KMS-11 (cell line): ENCODE measurements at regions not wholly inside any gene's neighbourhood (a gene's known extent, or its start where the extent isn't known, plus 50 kb on each side); places are given as distances from the start of the nearest gene placed in this dataset.

ENCODE experiments used
- H2AFZ ChIP-seq: fragments of 200-600 bp; sonication (generic); 2 replicates; pipeline ENCODE4 v1.6.1; 2016; ENCODE audit warnings: antibody characterized with exemption, mixed run types, low read depth
- H3K27ac ChIP-seq: fragments of 200-600 bp; sonication (generic); 2 replicates; pipeline ENCODE4 v1.6.1; 2016; ENCODE audit warnings: mild to moderate bottlenecking, mixed run types
- H3K27me3 ChIP-seq: fragments of 200-600 bp; sonication (generic); 2 replicates; pipeline ENCODE4 v1.6.1; 2017; ENCODE audit warnings: mild to moderate bottlenecking, low read depth, mixed run types, moderate library complexity; ENCODE audit not compliant: insufficient read depth
- H3K36me3 ChIP-seq: fragments of 200-600 bp; sonication (generic); 2 replicates; pipeline ENCODE4 v1.6.1; 2017; ENCODE audit warnings: mild to moderate bottlenecking, mixed run types; ENCODE audit not compliant: insufficient read depth
- H3K4me1 ChIP-seq: fragments of 200-600 bp; sonication (generic); 2 replicates; pipeline ENCODE4 v1.6.1; 2016; ENCODE audit warnings: mild to moderate bottlenecking, low read depth, mixed run types; ENCODE audit not compliant: poor library complexity, severe bottlenecking
- H3K4me2 ChIP-seq: fragments of 200-600 bp; sonication (generic); 2 replicates; pipeline ENCODE4 v1.7.0; 2016; ENCODE audit warnings: mild to moderate bottlenecking, mixed run types
- H3K4me3 ChIP-seq: fragments of 200-600 bp; sonication (generic); IDR thresholded peaks from 2 replicates; pipeline ENCODE4 v1.6.1; 2017; ENCODE audit warnings: low read depth, low read length, mixed read lengths; ENCODE audit not compliant: insufficient read depth
- H3K79me2 ChIP-seq: fragments of 200-600 bp; sonication (generic); 2 replicates; pipeline ENCODE4 v1.6.1; 2016; ENCODE audit warnings: low read depth, mixed run types; ENCODE audit not compliant: insufficient read depth
- H3K9ac ChIP-seq: fragments of 200-600 bp; sonication (generic); 2 replicates; pipeline ENCODE4 v1.6.1; 2016; ENCODE audit warnings: mild to moderate bottlenecking, mixed run types
- H4K20me1 ChIP-seq: fragments of 200-600 bp; sonication (generic); 2 replicates; pipeline ENCODE4 v1.6.1; 2016; ENCODE audit warnings: mild to moderate bottlenecking, mixed run types; ENCODE audit not compliant: insufficient read depth
- TF ChIP-seq, protein P1 (sequence below): fragments of 200-600 bp; sonication (generic); conservative IDR thresholded peaks from 2 replicates; pipeline ENCODE4 v1.6.1; 2017; ENCODE audit warnings: low read depth, mild to moderate bottlenecking, antibody characterized with exemption, low read length, moderate library complexity, mixed read lengths

DNA sequence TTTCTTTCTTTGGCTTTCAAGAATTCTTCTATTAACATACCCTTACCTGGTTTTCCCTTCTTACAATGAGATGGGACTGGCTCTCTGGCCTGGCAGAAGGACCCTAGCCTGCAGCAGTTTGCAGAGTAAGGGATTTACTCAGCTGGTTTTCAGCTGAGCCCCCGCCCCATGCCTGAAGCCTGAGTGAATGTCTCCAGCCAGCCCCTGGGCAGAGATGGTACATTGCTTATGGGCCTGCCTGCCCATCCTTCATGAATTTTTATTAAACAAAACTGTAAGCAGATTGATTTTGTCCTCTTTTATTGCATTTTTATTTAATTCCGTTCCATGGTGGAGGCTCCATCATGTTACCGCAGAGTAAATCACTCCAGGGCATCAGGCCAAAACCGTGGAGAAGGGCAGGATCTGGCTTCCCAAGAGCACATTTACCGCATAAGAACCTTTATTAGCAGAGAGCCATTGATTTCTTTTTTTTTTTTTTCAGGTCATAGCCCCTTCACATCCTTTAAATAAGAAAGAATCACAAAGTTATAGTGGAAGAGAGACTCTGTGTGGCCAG, 316.2 kb downstream of the DHX35 start:
- no peak overlapping the region for H3K4me3 ChIP-seq
- H2AFZ ChIP-seq: no peak overlapping the region
- no peak overlapping the region for H3K27ac ChIP-seq
- TF ChIP-seq, protein P1, sequence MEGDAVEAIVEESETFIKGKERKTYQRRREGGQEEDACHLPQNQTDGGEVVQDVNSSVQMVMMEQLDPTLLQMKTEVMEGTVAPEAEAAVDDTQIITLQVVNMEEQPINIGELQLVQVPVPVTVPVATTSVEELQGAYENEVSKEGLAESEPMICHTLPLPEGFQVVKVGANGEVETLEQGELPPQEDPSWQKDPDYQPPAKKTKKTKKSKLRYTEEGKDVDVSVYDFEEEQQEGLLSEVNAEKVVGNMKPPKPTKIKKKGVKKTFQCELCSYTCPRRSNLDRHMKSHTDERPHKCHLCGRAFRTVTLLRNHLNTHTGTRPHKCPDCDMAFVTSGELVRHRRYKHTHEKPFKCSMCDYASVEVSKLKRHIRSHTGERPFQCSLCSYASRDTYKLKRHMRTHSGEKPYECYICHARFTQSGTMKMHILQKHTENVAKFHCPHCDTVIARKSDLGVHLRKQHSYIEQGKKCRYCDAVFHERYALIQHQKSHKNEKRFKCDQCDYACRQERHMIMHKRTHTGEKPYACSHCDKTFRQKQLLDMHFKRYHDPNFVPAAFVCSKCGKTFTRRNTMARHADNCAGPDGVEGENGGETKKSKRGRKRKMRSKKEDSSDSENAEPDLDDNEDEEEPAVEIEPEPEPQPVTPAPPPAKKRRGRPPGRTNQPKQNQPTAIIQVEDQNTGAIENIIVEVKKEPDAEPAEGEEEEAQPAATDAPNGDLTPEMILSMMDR: no peak
- H3K4me2 ChIP-seq: no peak overlapping the region
- no peaks in the 10 kb centered on the region for H3K27me3 ChIP-seq
- H4K20me1 ChIP-seq: no peaks in the 10 kb centered on the region
- no peaks in the 10 kb centered on the region for H3K4me1 ChIP-seq
- H3K36me3 ChIP-seq: no peaks in the 10 kb centered on the region
- no peaks in the 10 kb centered on the region for H3K79me2 ChIP-seq
- H3K9ac ChIP-seq: no peak overlapping the region

DNA sequence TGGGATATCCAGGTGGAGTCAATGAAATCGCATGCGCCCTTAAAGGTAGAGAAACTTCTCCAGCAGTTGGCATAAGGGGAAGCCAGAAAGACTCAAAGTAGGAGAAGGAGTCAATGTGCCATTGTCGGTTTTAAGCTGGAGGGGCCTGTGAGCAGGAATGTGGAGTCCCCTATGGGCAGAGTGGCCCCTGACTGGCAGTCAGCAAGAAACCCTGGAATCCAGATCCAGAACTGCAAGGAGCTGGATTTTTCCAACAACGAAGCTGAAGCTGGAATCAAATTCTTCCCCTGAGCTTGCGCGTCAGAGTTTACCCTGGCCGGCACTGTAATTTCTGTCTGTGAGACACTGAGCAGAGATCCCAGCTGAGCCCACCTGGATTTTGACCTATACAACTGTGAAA, 315.0 kb downstream of the DHX35 start:
- Histone ChIP-seq H3K27me3 (no peaks in the 10 kb centered on the region), H4K20me1 (no peaks in the 10 kb centered on the region), H3K4me1 (no peaks in the 10 kb centered on the region), H3K4me3 (no peak overlapping the region), H3K4me2 (no peak overlapping the region), H3K9ac (no peak overlapping the region), H3K79me2 (no peaks in the 10 kb centered on the region), H3K27ac (no peak overlapping the region), H3K36me3 (no peaks in the 10 kb centered on the region), H2AFZ (no peak overlapping the region)
- TF ChIP-seq, protein P1: no peak

DNA sequence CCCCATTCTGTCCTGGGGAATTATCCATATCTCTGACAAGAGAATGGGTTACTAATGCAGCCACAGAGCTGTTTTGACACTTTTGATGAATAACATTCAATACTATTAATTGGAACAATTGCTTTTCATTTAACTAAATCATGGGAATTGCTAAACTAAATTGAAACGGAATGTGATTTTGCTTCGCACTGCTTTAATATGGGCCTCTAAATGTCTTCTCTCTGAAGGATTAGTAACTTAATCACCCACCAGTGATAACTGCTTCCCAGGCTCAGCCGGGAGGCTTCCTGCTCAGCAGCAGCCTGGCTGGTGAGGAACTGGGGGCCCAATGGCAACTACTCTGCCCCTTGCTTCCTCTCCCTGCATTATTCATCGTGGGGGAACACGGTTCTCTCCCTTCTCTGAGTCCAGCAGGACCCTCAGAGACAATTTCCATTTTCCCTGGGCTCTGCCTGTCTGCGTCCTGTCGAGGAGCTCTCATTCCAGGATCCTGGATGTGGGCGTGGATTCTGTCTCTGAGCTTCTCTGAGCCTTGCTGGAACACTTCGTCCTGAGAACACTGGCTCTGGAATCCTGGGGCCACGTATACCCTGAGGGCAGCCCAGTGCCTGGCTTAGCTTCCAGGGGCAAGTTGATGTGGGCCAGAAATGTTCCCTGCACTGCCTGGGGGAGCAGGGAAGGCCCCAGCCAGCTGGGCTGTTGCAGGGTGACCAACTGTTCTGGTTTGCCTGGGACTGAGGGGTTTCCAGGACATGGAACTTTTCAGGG, 308.9 kb downstream of the DHX35 start:
- TF ChIP-seq, protein P1: no peak
- no peak overlapping the region for H2AFZ ChIP-seq
- no peaks in the 10 kb centered on the region for H4K20me1 ChIP-seq
- H3K27me3 ChIP-seq: no peaks in the 10 kb centered on the region
- H3K4me3 ChIP-seq: no peak overlapping the region
- no peak overlapping the region for H3K9ac ChIP-seq
- no peaks in the 10 kb centered on the region for H3K36me3 ChIP-seq
- H3K4me1 ChIP-seq: peaks cover 15% of the 10 kb centered on the region
- H3K27ac ChIP-seq: no peak overlapping the region
- H3K79me2 ChIP-seq: no peaks in the 10 kb centered on the region
- H3K4me2 ChIP-seq: no peak overlapping the region

DNA sequence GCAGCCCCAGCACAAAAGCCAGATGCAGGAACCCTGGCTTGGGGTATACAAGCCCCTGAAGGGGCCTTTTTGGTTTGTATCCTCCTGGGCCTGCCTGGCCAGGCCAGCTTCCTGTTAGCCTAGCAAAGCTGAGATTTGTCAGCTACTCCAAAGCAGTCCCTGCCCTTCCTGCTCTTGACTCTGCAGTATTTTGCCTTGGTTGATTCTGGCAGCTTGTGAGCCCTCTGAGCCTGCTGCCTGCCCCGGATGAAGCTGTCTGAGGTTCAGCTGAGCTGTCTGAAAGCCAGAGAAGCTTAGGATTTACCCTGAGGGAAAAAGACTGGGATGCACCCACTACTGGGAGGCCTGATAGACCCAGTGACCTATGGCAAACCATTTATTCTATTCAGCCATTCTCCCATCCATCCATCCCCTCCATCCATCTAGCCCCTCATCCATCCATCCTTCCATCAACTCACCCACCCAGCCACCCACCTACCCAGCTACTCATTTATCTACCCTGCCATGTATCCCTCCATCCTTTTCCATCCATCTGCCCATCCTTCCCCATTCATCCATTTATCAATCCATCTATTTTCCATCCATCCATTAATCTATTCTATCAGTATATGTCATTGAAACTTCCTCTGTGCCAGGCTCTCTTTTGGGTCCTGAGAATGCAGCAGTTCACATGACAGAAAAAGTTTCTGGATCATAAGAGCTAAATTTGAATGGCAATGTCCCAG, 307.5 kb downstream of the DHX35 start:
- Histone ChIP-seq H4K20me1 (no peaks in the 10 kb centered on the region), H3K4me2 (no peak overlapping the region), H2AFZ (no peak overlapping the region), H3K4me3 (no peak overlapping the region), H3K27me3 (no peaks in the 10 kb centered on the region), H3K36me3 (no peaks in the 10 kb centered on the region), H3K27ac (no peak overlapping the region), H3K4me1 (peaks cover 15% of the 10 kb centered on the region), H3K9ac (no peak overlapping the region), H3K79me2 (no peaks in the 10 kb centered on the region)
- TF ChIP-seq, protein P1: no peak
